ENCODE measurements at regions not wholly inside any gene's neighbourhood (a gene's known extent, or its start where the extent isn't known, plus 50 kb on each side); places are given as distances from the start of the nearest gene placed in this dataset.

- FAIRE-seq = no peak
- H3K27me3 ChIP-seq (ENCODE audit: control insufficient read depth, insufficient read depth, low read length) = no peaks in the 10 kb centered on the region
- no peak overlapping the region for H3K4me3 ChIP-seq (ENCODE audit: low read length in 3 of 3)
- H3K9me3 ChIP-seq (ENCODE audit: control insufficient read depth in 2 of 3, insufficient read depth in 1 of 3, low read length in 3 of 3) = no peaks in the 10 kb centered on the region
- H3K36me3 ChIP-seq (ENCODE audit: control insufficient read depth in 2 of 3, insufficient read depth in 3 of 3, low read length in 3 of 3) = no peaks in the 10 kb centered on the region
- H3K9ac ChIP-seq (ENCODE audit: low read length in 3 of 3) = no peak overlapping the region
- no peak for TF ChIP-seq CTCF (IDR thresholded peaks at IDR 0.05; ENCODE audit: borderline replicate concordance, extremely low read depth, insufficient read depth)
- DNase-seq = no peak
- intact Hi-C loops (cut with DNase I) = no loop called here
- H3K4me1 ChIP-seq (ENCODE audit: control insufficient read depth in 2 of 3, insufficient read depth in 2 of 3, low read depth in 1 of 3, low read length in 3 of 3) = no peaks in the 10 kb centered on the region
- no peak overlapping the region for H3K27ac ChIP-seq (ENCODE audit: low read depth in 2 of 2, low read length in 2 of 2)
Observed at GRCh38 chr9:118533101-118533500, 828.9 kb downstream of the TLR4 start.

- Histone ChIP-seq H3K4me3 (ENCODE audit: low read length in 3 of 3) (no peak overlapping the region), H3K4me1 (ENCODE audit: control insufficient read depth in 2 of 3, insufficient read depth in 2 of 3, low read depth in 1 of 3, low read length in 3 of 3) (no peaks in the 10 kb centered on the region), H3K27ac (ENCODE audit: low read depth in 2 of 2, low read length in 2 of 2) (no peak overlapping the region), H3K9me3 (ENCODE audit: control insufficient read depth in 2 of 3, insufficient read depth in 1 of 3, low read length in 3 of 3) (no peaks in the 10 kb centered on the region), H3K9ac (ENCODE audit: low read length in 3 of 3) (no peak overlapping the region), H3K27me3 (ENCODE audit: control insufficient read depth, insufficient read depth, low read length) (no peaks in the 10 kb centered on the region), H3K36me3 (ENCODE audit: control insufficient read depth in 2 of 3, insufficient read depth in 3 of 3, low read length in 3 of 3) (no peaks in the 10 kb centered on the region)
- FAIRE-seq (no peak), DNase-seq (no peak)
- intact Hi-C loops (cut with DNase I) = no loop called here
- TF ChIP-seq CTCF (IDR thresholded peaks at IDR 0.05; ENCODE audit: borderline replicate concordance, extremely low read depth, insufficient read depth) = no peak
Observed at GRCh38 chr9:118533850-118534249, 829.6 kb downstream of the TLR4 start.

- H3K9me3 ChIP-seq (ENCODE audit: control insufficient read depth in 2 of 3, insufficient read depth in 1 of 3, low read length in 3 of 3) = no peaks in the 10 kb centered on the region
- H3K36me3 ChIP-seq (ENCODE audit: control insufficient read depth in 2 of 3, insufficient read depth in 3 of 3, low read length in 3 of 3) = no peaks in the 10 kb centered on the region
- no peak overlapping the region for H3K9ac ChIP-seq (ENCODE audit: low read length in 3 of 3)
- H3K27ac ChIP-seq (ENCODE audit: low read depth in 2 of 2, low read length in 2 of 2) = no peak overlapping the region
- intact Hi-C loops (cut with DNase I) = no loop called here
- no peak overlapping the region for H3K4me3 ChIP-seq (ENCODE audit: low read length in 3 of 3)
- no peaks in the 10 kb centered on the region for H3K4me1 ChIP-seq (ENCODE audit: control insufficient read depth in 2 of 3, insufficient read depth in 2 of 3, low read depth in 1 of 3, low read length in 3 of 3)
- H3K27me3 ChIP-seq (ENCODE audit: control insufficient read depth, insufficient read depth, low read length) = no peaks in the 10 kb centered on the region
- FAIRE-seq = no peak
- TF ChIP-seq CTCF (IDR thresholded peaks at IDR 0.05; ENCODE audit: borderline replicate concordance, extremely low read depth, insufficient read depth) = no peak
- DNase-seq = no peak
Observed at GRCh38 chr9:118536153-118536552, 832.0 kb downstream of the TLR4 start.

GRCh38 chr9:118538959-118539358 is 830.3 kb downstream of the BRINP1 start:
- Histone ChIP-seq H3K9me3 (ENCODE audit: control insufficient read depth in 2 of 3, insufficient read depth in 1 of 3, low read length in 3 of 3) (no peaks in the 10 kb centered on the region), H3K27ac (ENCODE audit: low read depth in 2 of 2, low read length in 2 of 2) (no peak overlapping the region), H3K4me3 (ENCODE audit: low read length in 3 of 3) (no peak overlapping the region), H3K9ac (ENCODE audit: low read length in 3 of 3) (no peak overlapping the region), H3K36me3 (ENCODE audit: control insufficient read depth in 2 of 3, insufficient read depth in 3 of 3, low read length in 3 of 3) (no peaks in the 10 kb centered on the region), H3K4me1 (ENCODE audit: control insufficient read depth in 2 of 3, insufficient read depth in 2 of 3, low read depth in 1 of 3, low read length in 3 of 3) (no peaks in the 10 kb centered on the region), H3K27me3 (ENCODE audit: control insufficient read depth, insufficient read depth, low read length) (no peaks in the 10 kb centered on the region)
- no peak for TF ChIP-seq CTCF (IDR thresholded peaks at IDR 0.05; ENCODE audit: borderline replicate concordance, extremely low read depth, insufficient read depth)
- FAIRE-seq = no peak
- intact Hi-C loops (cut with DNase I) = no loop called here
- DNase-seq = no peak
